Limb (tissue), 2 donors: ENCODE measurements at regions not wholly inside any gene's neighbourhood (a gene's known extent, or its start where the extent isn't known, plus 50 kb on each side); places are given as distances from the start of the nearest gene placed in this dataset.

Source experiments
- DNase-seq, 2 donors: peaks; one replicate each; pipeline ENCODE4 v3.0.0-alpha.2; 2016; ENCODE audit errors: extremely low spot score in 2 of 2

- DNase-seq = no peak
Observed at GRCh38 chr11:39145346-39145745, 2314.1 kb downstream of the LRRC4C start.

GRCh38 chr11:39144351-39145130, 2314.9 kb downstream of the LRRC4C start:
- peak in 1 of 2 donors; percentile 33 for DNase-seq

- DNase-seq = no peak
Observed at GRCh38 chr11:39139581-39139980, 2319.9 kb downstream of the LRRC4C start.

- no peak for DNase-seq
Observed at GRCh38 chr11:39120890-39121289, 2338.6 kb downstream of the LRRC4C start.

DNA sequence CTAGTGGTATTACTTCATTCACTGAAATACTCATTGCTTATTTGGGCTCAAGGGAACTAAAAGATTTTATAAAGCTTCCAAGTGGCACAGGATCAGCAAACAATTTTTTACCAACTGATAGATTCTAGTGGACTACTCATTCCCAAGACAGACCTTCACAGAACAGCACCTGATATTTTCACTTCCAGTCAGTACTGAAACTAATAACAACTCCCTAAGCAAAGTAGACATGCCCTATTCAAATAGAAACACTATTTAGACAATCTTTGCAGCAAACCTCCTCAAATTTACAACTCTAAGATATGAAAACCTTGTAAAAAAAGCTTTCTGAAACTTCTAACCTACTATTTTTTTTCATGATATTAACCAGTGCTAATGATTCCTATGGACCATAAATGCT, 2345.8 kb downstream of the LRRC4C start:
- DNase-seq = no peak

DNA sequence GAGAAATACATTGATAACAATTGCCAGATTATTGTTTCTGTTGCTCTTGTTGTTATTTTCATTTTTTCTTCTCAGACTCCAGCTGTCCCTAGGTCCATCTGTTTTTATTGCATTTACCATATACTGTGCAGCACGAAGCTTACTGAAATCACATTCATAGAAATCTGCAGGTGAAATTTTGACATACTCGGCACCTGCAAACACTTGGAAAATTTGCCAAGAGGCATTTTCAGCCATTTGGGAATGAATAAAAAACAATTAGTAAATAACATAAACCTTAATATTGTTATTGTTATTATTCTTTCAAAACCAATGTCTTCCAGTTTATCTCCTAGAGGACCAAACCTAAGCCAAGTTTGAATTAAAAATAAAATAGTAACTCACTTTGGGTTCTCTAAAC, 2357.2 kb downstream of the LRRC4C start:
- no peak for DNase-seq

GRCh38 chr11:39078465-39078864, 2381.0 kb downstream of the LRRC4C start:
- no peak for DNase-seq

- no peak for DNase-seq
Observed at GRCh38 chr11:39037611-39038010, 2421.8 kb downstream of the LRRC4C start.

- DNase-seq = peak in 1 of 2 donors; percentile 32
Observed at GRCh38 chr11:39036021-39036420, 2423.4 kb downstream of the LRRC4C start.

DNA sequence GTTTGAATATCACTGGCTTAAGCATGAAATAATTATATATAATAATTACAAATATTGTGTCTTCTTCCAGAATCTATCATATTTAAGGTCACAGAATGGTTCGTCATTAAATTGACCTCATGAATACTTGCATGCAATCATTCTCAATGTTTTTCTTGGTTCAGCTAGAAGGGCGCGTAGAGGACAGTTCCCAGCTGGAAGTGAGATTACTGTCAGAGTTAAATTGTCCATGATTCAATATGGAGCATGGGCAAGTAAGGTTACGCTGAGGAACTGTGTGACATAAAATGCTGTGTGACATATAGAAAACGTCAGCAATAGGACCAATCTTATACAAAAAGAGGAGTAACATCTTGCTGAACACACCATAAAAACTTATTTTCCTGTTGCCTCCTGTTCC, 2423.5 kb upstream of the RAG2 start:
- DNase-seq = no peak

- DNase-seq = no peak
Observed at GRCh38 chr11:39011797-39012196, 2413.8 kb upstream of the RAG2 start.

DNA sequence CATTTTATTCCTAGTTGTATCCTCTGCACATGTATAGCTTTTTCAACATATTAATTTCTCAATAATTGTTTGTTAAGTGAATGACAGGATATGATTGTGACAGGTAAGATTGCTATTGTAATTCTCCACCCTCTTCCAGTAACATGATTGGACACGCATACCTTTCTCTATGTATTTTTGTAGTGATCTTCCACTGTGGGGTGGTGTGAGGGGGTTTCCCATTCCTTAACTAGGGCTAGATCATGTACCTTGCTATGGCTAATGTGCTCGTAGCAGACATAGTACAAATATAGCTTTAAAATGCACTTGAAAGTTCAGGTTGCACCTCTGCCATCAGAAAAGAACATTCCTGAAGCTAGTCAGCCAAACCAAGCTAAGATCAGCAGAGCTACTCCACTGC, 2392.8 kb upstream of the RAG2 start:
- DNase-seq = no peak

DNA sequence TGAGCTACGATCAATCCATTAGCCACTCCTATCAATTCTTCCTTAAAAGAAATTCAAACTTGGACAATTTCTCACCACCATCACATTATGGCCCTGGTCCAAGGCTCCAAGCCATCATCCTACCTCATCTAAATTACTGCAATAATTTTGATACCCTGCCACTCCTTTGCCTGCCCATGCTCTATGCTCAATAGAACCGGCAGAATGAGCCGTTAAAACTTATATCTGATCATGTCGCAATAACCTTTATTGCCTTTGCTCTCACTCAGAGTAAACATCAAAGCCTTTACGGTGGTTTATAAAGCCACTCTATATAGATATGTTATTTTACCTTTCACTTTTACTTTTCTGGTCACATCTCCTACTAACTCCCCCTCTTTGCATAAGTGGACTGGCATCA, 2392.1 kb upstream of the RAG2 start:
- DNase-seq = no peak

DNA sequence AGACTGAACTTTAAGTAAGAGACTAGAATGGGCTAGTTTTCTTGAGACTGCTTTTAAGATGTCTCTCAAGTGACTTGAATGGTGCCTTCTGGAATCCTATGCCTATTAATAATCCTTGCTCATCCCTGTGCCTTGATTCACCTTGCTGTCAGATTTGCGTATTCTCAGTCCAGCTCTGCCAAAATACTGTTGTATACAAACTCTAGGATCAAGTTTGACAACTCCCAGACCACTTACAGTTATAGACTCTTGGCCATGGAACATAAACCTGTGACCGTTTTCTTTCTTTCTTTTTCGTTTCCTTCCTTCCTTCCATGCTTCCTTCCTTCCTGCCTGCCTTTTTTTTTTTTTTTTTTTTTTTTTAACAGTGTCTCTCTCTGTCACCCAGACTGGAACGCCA, 2390.9 kb upstream of the RAG2 start:
- no peak for DNase-seq

- no peak for DNase-seq
Observed at GRCh38 chr11:38972220-38972619, 2374.2 kb upstream of the RAG2 start.

DNA sequence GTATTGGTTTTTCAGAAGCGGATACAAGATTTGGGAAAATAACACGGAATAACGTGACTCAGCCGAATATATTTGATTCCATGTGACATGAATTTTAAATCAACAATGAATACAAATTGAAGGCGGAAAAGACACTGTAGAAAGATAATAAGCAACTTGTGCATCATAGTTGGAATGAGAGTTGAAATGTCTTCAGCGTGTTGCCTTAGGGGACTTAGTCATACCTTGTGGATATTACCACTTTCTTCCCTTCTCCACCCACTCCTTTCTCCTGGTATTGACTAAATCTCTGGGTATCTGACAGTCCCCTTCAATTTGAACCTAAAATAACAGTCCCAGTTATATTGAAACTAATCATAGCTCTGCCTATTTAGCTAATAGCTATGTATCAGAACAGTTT, 2373.1 kb upstream of the RAG2 start:
- DNase-seq = no peak

DNA sequence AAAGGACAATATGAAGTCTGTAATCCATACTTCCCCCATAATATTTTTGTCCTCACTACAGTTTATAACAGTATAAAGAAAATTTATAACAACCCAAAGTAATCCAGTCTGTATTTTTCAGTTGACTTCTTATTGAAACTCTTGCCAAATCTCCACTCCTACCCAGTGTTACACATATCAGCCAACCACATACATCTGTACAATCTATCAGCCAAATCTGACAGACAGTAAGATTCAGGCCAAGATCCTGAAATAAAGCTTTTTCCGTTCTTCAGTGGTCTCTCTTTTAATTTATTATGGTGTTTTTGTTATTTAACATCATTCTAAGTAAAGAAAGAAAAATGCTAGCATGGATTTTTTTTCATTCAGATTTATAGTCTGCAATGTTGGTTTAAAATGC, 2370.9 kb upstream of the RAG2 start:
- DNase-seq = peak in 1 of 2 donors; percentile 16

GRCh38 chr11:38952698-38953097, 2354.7 kb upstream of the RAG2 start:
- DNase-seq = no peak

GRCh38 chr11:38950867-38951266, 2352.8 kb upstream of the RAG2 start:
- no peak for DNase-seq

DNA sequence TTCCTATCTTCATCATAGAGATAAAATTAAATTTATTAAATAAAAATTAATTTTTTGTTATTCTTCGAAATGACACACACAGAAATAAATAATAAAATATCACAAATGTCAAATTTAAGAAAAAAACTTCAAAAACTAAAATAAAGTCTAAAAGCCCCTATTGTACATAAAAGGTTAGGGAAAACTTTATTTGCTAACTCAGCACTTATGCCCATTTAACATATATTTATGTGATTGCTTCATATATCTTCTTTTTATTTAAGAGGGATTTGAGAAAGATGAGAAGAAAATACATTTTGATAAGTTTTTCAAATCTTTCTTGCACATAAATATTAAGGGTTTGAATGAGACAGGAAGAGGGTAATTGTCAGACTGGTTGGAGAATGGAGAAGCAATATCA, 2350.4 kb upstream of the RAG2 start:
- no peak for DNase-seq

GRCh38 chr11:38937709-38938108, 2339.7 kb upstream of the RAG2 start:
- DNase-seq = no peak

GRCh38 chr11:38935941-38936340, 2337.9 kb upstream of the RAG2 start:
- DNase-seq = no peak

GRCh38 chr11:38927993-38928392, 2330.0 kb upstream of the RAG2 start:
- DNase-seq = no peak

DNA sequence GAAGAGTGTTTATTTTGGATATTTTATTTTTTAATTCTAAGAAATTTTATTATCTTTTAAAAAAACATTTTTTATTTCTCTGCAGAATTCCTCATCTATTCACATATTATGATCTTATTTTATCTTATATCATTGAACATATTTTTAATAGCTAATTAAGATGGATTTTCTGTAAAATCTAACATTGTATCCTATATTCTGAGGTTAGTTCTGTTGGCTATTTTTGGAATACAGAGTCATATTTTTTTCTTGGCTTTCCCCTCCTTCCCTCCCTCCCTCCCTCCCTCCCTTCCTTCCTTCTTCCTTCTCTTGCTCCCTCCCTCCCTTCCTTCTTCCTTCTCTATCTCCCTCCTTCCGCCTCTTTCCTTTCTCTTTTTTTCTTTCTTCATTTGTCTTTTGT, 2326.6 kb upstream of the RAG2 start:
- no peak for DNase-seq
